ENCODE measurements at regions not wholly inside any gene's neighbourhood (a gene's known extent, or its start where the extent isn't known, plus 50 kb on each side); places are given as distances from the start of the nearest gene placed in this dataset.
"Not testable (repeated sequence)": the region's sequence is repeated elsewhere in the genome, so short reads cannot be mapped to it uniquely, and the experiment has no call there.

DNA sequence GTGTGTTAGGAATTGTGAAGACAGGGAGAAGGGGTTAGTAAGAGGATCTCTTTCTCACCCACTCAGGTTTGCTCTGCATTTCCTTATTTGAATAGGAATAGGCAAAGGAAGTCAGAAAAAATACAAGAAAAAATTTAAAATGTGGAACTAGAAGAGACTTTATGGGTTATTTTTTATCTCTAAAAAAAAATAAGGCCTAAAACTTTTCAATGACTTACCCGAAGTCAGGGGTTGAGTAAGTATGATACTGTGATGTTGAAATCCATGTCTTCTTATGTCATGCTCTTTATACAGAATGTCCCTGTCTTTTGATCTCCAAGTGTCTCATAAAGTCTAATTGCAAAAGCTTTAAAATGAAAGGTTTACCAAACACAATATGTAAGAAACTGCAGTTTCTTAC, 148.3 kb upstream of the PIK3R1 start:
- POLR2A ChIA-PET, result no interaction called here
- TF ChIP-seq MZF1 (tag by site-specific recombination; IDR thresholded peaks at IDR 0.05; ENCODE audit: borderline replicate concordance) (no peak), ZNF221 (tag by site-specific recombination; IDR thresholded peaks at IDR 0.05; ENCODE audit: borderline replicate concordance) (no peak), ZNF707 (tag by site-specific recombination; IDR thresholded peaks at IDR 0.05) (no peak), ZNF843 (tag by site-specific recombination; IDR thresholded peaks at IDR 0.05) (no peak), ZNF521 (tag by site-specific recombination; IDR thresholded peaks at IDR 0.05) (no peak), ZNF175 (tag by site-specific recombination; IDR thresholded peaks at IDR 0.05) (no peak)
- TF ChIP-seq, protein P1, sequence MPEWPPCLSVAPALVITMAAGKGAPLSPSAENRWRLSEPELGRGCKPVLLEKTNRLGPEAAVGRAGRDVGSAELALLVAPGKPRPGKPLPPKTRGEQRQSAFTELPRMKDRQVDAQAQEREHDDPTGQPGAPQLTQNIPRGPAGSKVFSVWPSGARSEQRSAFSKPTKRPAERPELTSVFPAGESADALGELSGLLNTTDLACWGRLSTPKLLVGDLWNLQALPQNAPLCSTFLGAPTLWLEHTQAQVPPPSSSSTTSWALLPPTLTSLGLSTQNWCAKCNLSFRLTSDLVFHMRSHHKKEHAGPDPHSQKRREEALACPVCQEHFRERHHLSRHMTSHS (tag by site-specific recombination; IDR thresholded peaks at IDR 0.05), result no peak
- TF ChIP-seq, protein P2, sequence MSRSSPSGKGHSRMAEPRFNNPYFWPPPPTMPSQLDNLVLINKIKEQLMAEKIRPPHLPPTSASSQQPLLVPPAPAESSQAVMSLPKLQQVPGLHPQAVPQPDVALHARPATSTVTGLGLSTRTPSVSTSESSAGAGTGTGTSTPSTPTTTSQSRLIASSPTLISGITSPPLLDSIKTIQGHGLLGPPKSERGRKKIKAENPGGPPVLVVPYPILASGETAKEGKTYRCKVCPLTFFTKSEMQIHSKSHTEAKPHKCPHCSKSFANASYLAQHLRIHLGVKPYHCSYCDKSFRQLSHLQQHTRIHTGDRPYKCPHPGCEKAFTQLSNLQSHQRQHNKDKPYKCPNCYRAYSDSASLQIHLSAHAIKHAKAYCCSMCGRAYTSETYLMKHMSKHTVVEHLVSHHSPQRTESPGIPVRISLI (tag by site-specific recombination; IDR thresholded peaks at IDR 0.05), result no peak
- Histone ChIP-seq H3K4me1 (ENCODE audit: control insufficient read depth, insufficient read depth, low read length) (no peaks in the 10 kb centered on the region), H3K27ac (ENCODE audit: extremely low read depth, low read depth, low read length) (no peak overlapping the region), H3K9me3 (ENCODE audit: control insufficient read depth, insufficient read depth, low read depth, low read length) (no peaks in the 10 kb centered on the region), H3K4me3 (ENCODE audit: low read depth, low read length) (no peak overlapping the region), H3K36me3 (ENCODE audit: control insufficient read depth in 2 of 2, insufficient read depth in 1 of 2, low read length in 2 of 2) (no peaks in the 10 kb centered on the region)
- CTCF ChIA-PET, result no interaction called here

- H3K4me1 ChIP-seq (ENCODE audit: control insufficient read depth, insufficient read depth, low read length), result no peaks in the 10 kb centered on the region
- no peak overlapping the region for H3K27ac ChIP-seq (ENCODE audit: extremely low read depth, low read depth, low read length)
- no peak overlapping the region for H3K4me3 ChIP-seq (ENCODE audit: low read depth, low read length)
- H3K9me3 ChIP-seq (ENCODE audit: control insufficient read depth, insufficient read depth, low read depth, low read length), result no peaks in the 10 kb centered on the region
- TF ChIP-seq GLI4 (tag by site-specific recombination; IDR thresholded peaks at IDR 0.05) (no peak), ZNF366 (tag by site-specific recombination; conservative IDR thresholded peaks at IDR 0.05) (no peak), ZSCAN23 (tag by site-specific recombination; IDR thresholded peaks at IDR 0.05) (no peak), ZNF280C (tag by site-specific recombination; IDR thresholded peaks at IDR 0.05) (no peak), ZNF302 (tag by site-specific recombination; IDR thresholded peaks at IDR 0.05; ENCODE audit: low read depth) (no peak), ZNF670 (tag by site-specific recombination; IDR thresholded peaks at IDR 0.05; ENCODE audit: low read depth) (no peak), ZFP69B (tag by site-specific recombination; IDR thresholded peaks at IDR 0.05) (no peak), ZNF561 (tag by site-specific recombination; IDR thresholded peaks at IDR 0.05; ENCODE audit: borderline replicate concordance) (no peak)
- TF ChIP-seq, protein P3, sequence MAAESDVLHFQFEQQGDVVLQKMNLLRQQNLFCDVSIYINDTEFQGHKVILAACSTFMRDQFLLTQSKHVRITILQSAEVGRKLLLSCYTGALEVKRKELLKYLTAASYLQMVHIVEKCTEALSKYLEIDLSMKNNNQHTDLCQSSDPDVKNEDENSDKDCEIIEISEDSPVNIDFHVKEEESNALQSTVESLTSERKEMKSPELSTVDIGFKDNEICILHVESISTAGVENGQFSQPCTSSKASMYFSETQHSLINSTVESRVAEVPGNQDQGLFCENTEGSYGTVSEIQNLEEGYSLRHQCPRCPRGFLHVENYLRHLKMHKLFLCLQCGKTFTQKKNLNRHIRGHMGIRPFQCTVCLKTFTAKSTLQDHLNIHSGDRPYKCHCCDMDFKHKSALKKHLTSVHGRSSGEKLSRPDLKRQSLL (tag by site-specific recombination; IDR thresholded peaks at IDR 0.05), result no peak
- CTCF ChIA-PET, result no interaction called here
- no peaks in the 10 kb centered on the region for H3K36me3 ChIP-seq (ENCODE audit: control insufficient read depth in 2 of 2, insufficient read depth in 1 of 2, low read length in 2 of 2)
- POLR2A ChIA-PET, result no interaction called here
Measured at GRCh38 chr5:68066277-68066955, 149.1 kb upstream of the PIK3R1 start.

GRCh38 chr5:68065321-68065720, 150.2 kb upstream of the PIK3R1 start:
- CTCF ChIA-PET; H3K4me3 ChIP-seq (ENCODE audit: low read depth, low read length); H3K9me3 ChIP-seq (ENCODE audit: control insufficient read depth, insufficient read depth, low read depth, low read length); H3K4me1 ChIP-seq (ENCODE audit: control insufficient read depth, insufficient read depth, low read length); POLR2A ChIA-PET; H3K27ac ChIP-seq (ENCODE audit: extremely low read depth, low read depth, low read length); H3K36me3 ChIP-seq (ENCODE audit: control insufficient read depth in 2 of 2, insufficient read depth in 1 of 2, low read length in 2 of 2): not testable (repeated sequence)
- peak; percentile 77 for TF ChIP-seq ZNF146 (tag by site-specific recombination; IDR thresholded peaks at IDR 0.05)
- peak; percentile 55; the same call in 1 of the 2 replicates for TF ChIP-seq ZNF280D (tag by site-specific recombination; IDR thresholded peaks at IDR 0.05)

All from HEK293 (cell line).